ENCODE measurements at regions not wholly inside any gene's neighbourhood (a gene's known extent, or its start where the extent isn't known, plus 50 kb on each side); places are given as distances from the start of the nearest gene placed in this dataset.

- no peaks in the 10 kb centered on the region for H3K27me3 ChIP-seq (ENCODE audit: control insufficient read depth, insufficient read depth, low read length)
- no peak for DNase-seq (ENCODE audit: low read depth)
- no peak for TF ChIP-seq CTCF (IDR thresholded peaks at IDR 0.05; ENCODE audit: insufficient read depth, low read depth, low read length)
- no peaks in the 10 kb centered on the region for H3K36me3 ChIP-seq (ENCODE audit: control insufficient read depth, insufficient read depth, low read length)
- ChIA-PET CTCF (no interaction called here), POLR2A (no interaction called here)
- H3K4me3 ChIP-seq (ENCODE audit: low read depth, low read length), result no peak overlapping the region
Observed at GRCh38 chr5:92409134-92409533, 1026.0 kb upstream of the ARRDC3 start.

- no peak for DNase-seq (ENCODE audit: low read depth)
- Histone ChIP-seq H3K4me3 (ENCODE audit: low read depth, low read length) (no peak overlapping the region), H3K36me3 (ENCODE audit: control insufficient read depth, insufficient read depth, low read length) (no peaks in the 10 kb centered on the region), H3K27me3 (ENCODE audit: control insufficient read depth, insufficient read depth, low read length) (no peaks in the 10 kb centered on the region)
- ChIA-PET POLR2A (no interaction called here), CTCF (no interaction called here)
- TF ChIP-seq CTCF (IDR thresholded peaks at IDR 0.05; ENCODE audit: insufficient read depth, low read depth, low read length), result no peak
Observed at GRCh38 chr5:92402956-92403702, 1020.0 kb upstream of the ARRDC3 start.

GRCh38 chr5:92402045-92402444 lies 1018.9 kb upstream of the ARRDC3 start:
- H3K36me3 ChIP-seq (ENCODE audit: control insufficient read depth, insufficient read depth, low read length), result no peaks in the 10 kb centered on the region
- peak; percentile 23 for DNase-seq (ENCODE audit: low read depth)
- ChIA-PET CTCF (interaction anchor here (0.6 kb wide), 1 partner anchor 1381 kb away, joined by 3 read pairs; no protein-coding TSS in a partner anchor), POLR2A (no interaction called here)
- no peak overlapping the region for H3K4me3 ChIP-seq (ENCODE audit: low read depth, low read length)
- TF ChIP-seq CTCF (IDR thresholded peaks at IDR 0.05; ENCODE audit: insufficient read depth, low read depth, low read length), result no peak
- H3K27me3 ChIP-seq (ENCODE audit: control insufficient read depth, insufficient read depth, low read length), result no peaks in the 10 kb centered on the region

- ChIA-PET CTCF (interaction anchor here (0.6 kb wide), 1 partner anchor 1382 kb away, joined by 3 read pairs; no protein-coding TSS in a partner anchor), POLR2A (no interaction called here)
- TF ChIP-seq CTCF (IDR thresholded peaks at IDR 0.05; ENCODE audit: insufficient read depth, low read depth, low read length), result no peak
- no peaks in the 10 kb centered on the region for H3K36me3 ChIP-seq (ENCODE audit: control insufficient read depth, insufficient read depth, low read length)
- no peak overlapping the region for H3K4me3 ChIP-seq (ENCODE audit: low read depth, low read length)
- no peak for DNase-seq (ENCODE audit: low read depth)
- H3K27me3 ChIP-seq (ENCODE audit: control insufficient read depth, insufficient read depth, low read length), result no peaks in the 10 kb centered on the region
Observed at GRCh38 chr5:92401492-92401891, 1018.4 kb upstream of the ARRDC3 start.

GRCh38 chr5:92394936-92395335 lies 1011.8 kb upstream of the ARRDC3 start:
- no peak for DNase-seq (ENCODE audit: low read depth)
- ChIA-PET CTCF (no interaction called here), POLR2A (no interaction called here)
- H3K4me3 ChIP-seq (ENCODE audit: low read depth, low read length), result no peak overlapping the region
- H3K27me3 ChIP-seq (ENCODE audit: control insufficient read depth, insufficient read depth, low read length), result no peaks in the 10 kb centered on the region
- no peaks in the 10 kb centered on the region for H3K36me3 ChIP-seq (ENCODE audit: control insufficient read depth, insufficient read depth, low read length)
- TF ChIP-seq CTCF (IDR thresholded peaks at IDR 0.05; ENCODE audit: insufficient read depth, low read depth, low read length), result no peak
